HG02678 (cell line): ENCODE measurements at regions not wholly inside any gene's neighbourhood (a gene's known extent, or its start where the extent isn't known, plus 50 kb on each side); places are given as distances from the start of the nearest gene placed in this dataset.
A peak's percentile ranks its signal among the peaks of the same experiment; 100 is the strongest.
"Not testable (repeated sequence)": the region's sequence is repeated elsewhere in the genome, so short reads cannot be mapped to it uniquely, and the experiment has no call there.

Experiments used
- ATAC-seq: cut with Tn5 transposase; IDR thresholded peaks from one replicate; pipeline ENCODE4 v1.9.1; 2021; ENCODE audit warnings: mild to moderate bottlenecking, moderate library complexity; ENCODE audit not compliant: unreplicated experiment

DNA sequence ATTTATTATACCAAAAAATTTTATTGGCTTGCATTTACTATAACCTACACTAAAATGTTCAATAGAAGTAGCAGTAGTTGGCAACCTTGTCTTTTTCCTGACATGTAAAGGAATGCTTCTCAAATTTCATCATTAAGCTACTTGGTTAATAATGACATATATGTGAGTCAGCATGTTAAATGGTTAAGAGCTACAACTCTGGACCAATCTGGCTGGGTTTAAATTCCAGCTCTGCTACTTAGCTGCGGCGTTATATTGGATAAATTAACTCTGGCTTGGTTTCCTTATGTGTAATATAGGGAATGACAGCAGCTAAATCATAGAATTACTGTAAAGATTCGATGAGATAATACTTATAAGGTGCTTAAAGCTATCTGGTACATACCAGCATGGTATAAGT is 53.7 kb upstream of the OTOGL start:
- ATAC-seq: no peak

DNA sequence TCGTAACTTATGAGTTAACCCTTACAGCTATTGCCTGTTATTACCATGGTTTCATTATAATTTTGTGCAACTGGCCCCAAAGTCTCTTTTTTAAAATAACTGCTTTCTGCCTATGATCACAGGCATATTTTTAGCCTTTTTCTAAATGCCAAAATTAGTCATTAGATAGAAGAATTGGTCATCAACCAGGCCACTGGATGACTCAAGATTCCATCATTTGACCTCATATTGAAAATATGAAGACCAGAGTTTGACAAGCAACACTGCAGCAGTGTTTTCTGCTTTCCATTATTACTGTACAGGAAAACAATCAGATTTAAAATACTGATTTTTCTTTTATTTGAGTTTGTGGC is 54.7 kb upstream of the OTOGL start:
- ATAC-seq: no peak

DNA sequence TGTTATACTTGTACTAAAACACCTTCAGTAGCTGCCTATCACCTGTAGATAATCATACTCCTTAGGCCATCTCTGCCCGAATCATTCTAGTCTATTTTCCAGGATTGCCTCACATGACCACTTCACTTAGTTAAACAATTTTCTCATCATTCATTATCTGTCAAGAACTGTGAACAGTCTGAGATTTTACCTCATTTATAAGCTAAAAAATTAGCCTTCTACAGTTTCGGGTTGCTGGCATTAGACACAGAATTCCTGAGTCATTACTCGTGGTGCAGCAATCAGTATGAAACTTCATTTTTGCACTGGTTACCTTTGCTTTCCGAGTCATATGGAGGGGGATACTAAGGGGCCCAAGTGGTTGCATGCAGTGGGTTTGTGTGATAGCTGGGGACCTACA is 57.6 kb upstream of the OTOGL start:
- ATAC-seq: no peak

DNA sequence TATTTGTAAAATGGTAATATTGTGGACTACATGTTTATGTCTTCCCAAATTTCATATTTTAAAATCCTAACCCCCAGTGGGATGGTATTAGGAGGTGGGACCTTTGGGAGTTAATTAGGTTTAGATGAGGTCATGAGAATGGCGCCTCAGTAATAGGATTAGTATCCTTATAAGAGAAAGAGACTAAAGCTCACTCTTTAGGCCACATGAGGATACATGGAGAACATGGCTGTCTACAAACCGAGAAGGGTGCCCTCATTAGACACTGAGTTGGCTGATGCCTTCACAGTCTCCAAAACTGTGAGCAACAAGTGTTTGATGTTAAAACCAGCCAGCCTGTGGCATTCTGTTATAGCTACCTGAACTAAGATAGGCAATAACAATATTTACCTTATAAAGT is 58.3 kb upstream of the OTOGL start:
- no peak for ATAC-seq

DNA sequence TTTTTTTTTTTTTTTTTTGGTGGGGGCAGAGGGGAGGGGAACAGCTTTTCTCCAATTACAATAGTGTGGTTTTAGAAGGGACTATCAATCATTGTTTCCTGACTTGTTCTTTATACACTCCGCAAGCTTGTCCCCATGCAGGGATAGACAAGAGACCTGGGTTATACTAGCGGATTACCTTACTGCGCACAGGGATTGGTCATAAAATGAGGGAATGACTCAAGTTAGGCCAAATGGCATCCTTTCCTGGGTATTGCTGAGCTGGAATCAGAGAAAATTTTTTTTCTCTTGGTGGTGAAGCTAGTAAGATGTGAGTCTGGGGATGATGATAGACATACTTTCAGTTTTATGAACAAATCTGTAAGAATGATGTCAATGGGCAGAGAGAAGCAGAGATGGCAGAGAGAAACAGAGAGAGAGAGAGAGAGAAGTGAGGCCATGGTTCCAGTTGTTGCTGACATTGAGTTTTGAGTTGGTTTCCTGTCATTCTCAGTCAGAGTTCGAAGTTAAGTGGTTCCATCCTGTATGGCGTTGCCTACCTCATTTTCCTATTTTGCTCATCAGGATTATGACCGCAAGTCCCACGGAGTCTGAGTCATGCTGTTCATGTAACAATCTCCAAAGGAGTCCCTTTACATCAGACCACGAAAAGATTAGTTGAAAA is 59.1 kb upstream of the OTOGL start:
- ATAC-seq: no peak

DNA sequence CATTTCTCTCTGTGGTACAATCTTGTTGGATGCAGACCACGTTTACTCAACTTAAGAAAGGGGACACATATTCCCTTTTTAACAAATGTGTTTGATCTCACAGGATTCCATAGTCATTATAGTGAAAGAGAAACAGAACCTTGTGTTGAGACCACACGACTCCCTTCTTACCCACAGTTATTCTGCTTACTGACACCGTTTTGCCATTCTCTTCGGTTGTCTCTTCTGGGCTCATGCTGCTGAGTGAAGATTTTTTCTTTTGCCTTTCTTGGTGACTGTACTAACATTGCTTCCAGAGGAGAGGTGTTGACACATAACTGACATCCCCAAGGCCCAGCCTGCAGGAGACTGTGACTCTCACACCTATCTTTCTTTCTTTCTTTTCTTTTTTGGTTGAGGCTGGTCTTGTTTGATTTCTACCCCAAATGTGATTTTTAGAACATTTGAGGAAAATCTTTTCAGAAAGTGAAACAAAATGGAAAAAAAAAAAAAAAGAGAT is 61.2 kb upstream of the OTOGL start:
- ATAC-seq: no peak

DNA sequence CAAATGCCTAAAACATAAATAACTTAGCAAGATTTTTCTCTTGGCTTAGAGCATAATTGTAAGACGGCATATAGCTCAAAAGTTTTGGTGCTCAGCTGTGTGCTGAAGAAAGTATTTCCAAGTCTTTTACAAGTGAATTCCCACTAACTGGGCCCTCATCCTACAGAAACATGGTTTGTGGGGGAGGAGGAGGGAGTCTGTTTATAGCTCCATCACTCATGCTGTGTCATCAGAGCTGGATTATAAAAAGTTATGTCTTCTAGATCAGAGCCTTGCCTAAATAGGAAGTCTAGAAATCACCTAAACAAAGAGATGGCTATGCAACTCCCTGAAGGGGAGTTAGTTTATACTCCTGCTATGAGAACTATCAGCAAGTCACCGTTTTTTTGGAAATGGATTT is 65.9 kb upstream of the OTOGL start:
- ATAC-seq: no peak

DNA sequence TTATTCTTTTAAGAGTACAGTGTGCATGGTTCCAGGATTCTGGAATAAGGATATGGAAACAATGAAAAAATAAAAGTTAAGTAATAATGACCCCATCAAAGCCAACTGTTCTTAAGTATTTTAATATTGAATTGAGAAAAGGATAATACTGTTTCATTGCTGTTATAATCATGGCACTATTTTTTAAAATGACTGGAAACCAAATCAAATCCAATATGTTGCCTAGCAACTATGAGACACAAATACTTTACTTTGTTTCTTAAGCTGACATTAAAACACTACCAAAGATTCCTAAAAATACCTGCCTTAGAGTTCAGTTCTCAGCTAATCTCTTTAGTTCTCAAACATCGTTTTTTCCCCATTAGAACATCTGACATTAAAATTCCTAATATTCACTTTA is 66.4 kb upstream of the OTOGL start:
- ATAC-seq: no peak

DNA sequence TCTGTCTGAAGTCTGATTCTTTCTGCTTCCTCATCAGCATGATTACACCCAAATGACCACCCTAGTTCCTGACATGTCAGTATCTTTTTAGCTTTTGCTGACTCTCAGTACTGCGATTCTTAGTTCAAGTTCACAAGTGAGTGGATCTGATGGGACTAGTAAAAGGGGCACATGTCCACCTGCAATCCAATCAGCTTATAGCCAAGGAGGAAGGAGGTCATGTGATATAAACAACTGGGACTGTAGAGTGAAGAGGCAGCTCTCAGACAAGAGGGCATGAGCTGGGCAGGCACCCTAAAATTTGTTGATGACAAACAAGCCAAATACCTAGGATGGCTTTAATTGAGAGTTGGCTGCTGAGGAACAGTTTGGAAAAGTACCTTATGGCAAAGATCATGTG is 68.1 kb upstream of the OTOGL start:
- ATAC-seq: no peak

DNA sequence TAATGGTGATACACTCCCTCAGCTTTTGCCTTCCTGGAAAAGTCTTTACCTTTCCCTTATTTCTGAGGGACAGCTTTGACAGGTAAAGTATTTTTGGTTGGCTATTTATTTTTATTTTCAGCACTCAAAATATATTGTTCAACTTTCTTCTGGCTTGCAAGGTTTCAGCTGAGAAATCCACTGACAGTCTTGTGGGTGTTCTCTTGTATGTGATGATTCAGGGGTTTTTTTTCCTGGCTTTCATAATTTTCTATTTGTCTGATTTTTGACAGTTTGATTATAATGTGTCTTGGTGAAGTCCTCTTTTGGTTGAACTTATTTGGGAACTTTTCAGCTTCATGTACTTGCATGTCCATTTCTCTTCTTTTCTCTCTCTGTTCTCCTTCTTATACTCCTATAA is 73.7 kb upstream of the OTOGL start:
- no peak for ATAC-seq

DNA sequence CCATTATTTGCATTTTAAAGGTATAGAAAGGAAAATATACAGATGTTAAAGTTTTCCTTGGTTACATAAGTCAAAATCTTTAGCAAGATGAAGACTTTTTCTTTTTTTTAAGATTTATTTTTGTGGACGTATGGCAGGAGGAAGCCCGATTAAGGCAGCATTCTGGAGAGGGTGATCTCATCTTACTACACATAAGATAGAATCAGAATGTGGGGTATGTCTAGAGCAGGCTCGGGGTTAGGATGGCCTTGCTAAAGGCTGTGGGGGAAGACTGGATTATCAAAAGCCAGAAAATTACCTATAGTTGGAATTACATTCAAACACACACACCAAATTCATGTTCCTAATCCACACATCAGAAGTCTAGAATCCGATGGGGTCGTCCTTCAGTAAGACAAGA is 79.6 kb upstream of the OTOGL start:
- ATAC-seq: no peak

DNA sequence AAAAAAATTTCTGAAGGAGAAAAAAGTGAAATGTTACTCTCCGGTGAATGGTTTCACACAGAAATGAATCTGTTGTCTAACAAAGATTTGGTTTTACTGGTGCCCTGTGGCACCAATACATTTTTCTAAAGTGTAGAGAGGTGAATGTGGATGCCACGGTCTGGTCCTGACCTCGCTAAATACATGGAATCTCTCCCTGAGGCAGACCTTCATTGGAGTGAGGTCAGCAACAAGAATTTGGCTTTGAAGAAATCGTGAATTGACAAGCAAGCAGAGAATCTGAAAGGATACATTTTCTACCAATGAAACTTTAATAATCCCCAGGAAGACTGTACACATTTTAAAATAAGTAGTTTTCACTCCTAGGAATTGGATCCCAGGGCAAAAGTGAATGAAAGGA is 81.2 kb upstream of the OTOGL start:
- ATAC-seq: no peak

DNA sequence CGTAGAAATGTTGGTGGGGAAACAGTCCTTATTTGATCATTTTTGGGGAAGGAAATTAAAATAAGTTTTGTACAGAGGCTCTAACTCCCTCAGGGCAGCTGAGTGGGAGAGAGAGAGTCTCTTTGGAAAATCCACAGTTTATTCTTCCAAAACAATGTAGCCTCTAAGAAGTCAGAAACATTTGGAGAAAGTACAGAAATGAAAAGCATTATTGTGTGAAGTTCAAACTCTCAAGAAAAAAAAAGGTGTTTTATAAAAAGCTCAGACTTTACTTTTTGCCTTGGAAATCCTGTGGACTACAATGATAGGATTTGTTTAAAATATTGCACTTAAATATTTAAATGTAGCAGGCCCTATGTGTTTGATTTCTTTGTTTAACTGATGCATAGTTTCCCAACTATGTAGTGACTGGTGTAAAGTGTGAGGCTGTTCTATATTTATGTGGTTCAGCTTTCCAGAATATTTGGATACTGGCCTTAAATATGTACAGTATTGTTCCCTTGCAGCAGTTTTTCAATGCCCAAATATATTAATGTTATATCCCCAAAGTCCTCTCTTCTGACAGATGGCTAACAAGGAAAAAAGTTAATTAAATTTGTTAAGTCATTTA is 82.0 kb upstream of the OTOGL start:
- no peak for ATAC-seq

DNA sequence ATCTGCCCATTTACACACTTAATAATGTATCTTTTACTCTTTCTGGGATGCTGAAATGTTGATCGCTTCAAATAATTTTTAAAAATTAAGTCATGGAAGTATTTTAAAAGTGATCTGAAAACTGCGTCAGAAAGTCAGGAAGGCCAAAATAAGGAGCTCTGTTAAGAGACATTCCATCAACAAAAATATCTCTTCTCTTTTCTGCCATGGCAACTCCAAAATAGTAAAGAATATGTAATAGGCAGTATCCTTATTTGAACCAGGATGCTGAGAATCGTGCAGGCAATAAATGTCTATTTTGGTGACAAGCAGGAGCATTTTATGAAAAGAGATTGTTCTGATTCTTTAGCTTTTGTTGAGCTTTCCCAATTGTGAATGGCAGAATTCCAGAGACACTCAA is 81.8 kb upstream of the PPP1R12A start:
- ATAC-seq: no peak

DNA sequence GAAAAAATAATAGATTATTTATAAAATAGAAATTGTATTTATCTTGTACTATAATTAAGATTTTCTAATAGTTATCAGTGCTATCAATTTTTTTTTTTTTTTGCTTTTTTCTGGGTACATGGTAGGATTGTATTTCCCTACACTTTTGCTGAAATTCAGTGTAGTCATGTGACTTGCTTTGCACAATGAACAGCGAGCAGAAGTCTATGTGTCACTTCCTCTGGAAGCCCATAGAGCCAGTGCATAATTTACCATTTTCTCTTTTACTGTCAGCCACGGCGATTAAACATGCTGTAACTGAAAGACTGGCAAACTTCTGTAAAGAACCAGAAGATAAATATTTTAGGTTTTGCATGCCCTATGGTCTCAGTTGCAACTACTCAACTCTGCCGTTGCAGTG is 80.8 kb upstream of the PPP1R12A start:
- ATAC-seq: no peak

DNA sequence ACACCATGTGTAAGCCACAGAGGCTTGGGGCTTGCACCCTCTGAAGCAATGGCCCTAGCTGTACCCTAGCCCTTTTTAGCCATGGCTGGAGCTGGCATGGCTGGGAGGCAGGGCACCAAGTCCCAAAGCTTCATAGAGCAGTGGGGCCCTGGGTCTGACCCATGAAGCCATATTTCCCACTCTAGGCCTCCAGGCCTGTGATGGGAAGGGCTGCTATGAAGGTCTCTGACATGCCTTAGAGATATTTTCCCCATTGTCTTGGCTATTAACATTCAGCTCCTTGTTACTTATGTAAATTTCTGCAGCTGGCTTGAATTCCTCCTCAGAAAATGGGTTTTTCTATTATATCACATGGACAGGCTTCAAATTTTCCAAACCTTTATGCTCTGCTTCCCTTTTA is 68.8 kb upstream of the PPP1R12A start:
- not testable (repeated sequence) for ATAC-seq

DNA sequence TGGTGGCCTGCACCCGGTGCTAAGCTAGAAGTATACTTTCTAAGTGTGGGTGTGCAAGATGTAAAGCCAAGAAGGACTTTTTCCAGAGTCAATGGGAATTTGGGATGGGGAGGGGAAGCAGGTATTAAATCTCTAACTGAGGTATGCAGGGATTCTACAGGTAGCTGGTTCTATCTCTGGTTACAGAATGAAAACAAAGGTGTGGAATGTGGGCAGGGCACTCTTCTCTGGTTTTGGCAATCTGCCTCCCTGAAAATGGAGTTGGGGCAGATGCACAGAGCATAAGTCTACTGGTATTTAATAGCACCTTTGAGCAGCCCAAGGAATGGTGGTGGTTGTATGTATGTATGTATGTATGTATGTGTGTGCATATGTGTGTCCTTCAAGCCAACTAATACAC is 66.7 kb upstream of the PPP1R12A start:
- no peak for ATAC-seq

DNA sequence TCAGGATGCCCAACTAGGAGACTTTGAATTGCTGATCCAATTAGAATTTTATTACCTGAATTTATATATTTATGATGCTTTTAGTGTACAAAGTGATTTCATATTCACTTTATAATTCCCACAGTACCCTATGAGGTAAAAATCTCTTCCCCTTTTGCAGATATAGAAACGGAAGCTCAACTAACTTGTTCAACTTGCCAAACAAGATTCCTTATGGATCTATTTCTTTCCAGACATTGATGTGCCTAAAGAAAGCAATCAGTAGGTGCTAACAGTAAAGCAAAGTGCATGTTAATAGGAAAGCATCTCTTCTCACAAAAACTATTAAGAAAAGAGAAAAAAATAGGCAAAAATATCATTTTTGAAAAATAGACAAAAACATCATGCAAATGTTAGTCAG is 65.9 kb upstream of the PPP1R12A start:
- no peak for ATAC-seq

DNA sequence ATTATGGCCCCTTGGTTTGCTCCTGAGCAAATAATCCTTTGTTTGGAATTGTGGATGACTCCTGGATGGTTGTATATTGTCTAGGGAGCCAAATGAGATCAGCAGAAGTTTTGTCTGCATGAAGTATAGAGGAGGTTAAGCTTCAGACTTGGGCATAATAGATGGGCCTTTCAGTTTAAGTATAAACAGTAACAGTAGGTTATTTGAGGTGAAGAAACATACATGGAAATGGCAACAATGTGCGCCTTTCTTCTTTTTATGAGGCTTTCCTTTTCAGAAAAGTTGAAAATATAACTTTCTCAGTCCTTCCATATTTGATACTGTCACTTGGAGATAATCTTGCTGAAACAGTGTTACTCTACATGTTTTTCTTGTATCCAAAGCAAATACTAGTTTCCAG is 63.7 kb upstream of the PPP1R12A start:
- no peak for ATAC-seq

DNA sequence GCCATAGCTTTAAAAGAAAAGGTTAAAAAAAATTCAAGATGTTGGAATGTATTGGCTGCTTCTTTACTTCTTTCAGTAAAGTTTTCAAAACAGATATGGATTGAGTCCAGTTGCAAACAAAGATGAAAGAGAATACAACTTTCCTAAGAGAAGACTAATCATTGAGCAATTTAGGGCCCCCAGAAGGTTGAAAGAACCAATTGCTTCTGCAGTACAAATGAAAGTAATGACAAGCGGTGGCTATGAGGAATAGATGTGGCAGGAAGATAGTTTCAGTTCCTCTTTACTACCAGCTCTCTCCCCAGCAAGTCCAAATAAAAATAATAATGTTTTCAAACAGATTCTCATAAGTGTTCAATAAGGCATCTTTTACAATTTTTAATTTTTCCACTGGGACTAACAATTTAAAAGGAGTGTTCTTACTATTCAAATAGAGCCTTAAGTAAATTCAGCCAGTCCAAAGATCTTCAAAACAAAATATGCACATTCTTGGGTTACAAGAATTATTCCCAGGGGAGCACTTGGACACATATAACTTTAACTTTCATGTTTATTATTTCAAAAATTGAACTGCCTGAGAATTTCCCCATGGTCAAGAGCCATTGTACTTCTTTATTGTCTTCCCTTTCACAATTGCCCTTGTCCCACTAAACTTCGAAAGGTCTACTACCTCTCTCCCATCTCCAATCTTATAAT is 62.3 kb upstream of the PPP1R12A start:
- ATAC-seq: peak; percentile 100

DNA sequence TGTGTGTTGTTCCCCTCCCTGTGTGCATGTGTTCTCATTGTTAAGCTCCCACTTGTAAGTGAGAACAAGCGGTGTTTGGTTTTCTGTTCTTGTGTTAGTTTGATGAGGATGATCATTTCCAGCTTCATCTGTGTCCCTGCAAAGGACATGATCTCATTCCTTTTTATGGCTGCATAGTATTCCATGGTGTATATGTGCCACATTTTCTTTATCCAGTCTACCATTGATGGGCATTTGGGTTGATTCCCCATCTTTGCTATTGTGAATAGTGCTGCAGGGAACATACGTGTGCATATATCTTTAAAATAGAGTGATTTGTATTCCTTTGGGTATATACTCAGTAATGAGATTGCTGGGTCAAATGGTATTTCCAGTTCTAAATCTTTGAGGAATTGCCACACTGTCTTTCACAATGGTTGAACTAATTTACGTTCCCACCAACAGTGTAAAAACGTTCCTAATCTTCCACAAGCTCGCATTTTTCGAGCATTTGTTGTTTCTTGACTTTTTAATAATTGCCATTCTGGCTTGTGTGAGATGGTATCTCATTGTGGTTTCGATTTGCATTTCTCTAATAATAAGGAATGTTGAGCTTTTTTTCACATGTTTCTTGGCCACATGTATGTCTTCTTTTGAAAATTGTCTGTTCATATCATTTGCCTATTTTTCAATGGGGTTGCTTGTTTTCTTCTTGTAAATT is 60.6 kb upstream of the PPP1R12A start:
- ATAC-seq: not testable (repeated sequence)
